Thyroid gland (tissue), 4 donors: ENCODE measurements at regions not wholly inside any gene's neighbourhood (a gene's known extent, or its start where the extent isn't known, plus 50 kb on each side); places are given as distances from the start of the nearest gene placed in this dataset.

Experiments used
- DNase-seq, 2 donors: peaks; one replicate each; pipeline ENCODE4 v3.0.0-alpha.2; 2019
- H3K27ac ChIP-seq, 3 donors: fragments of 200-600 bp; sonication (generic); 1 replicate in 2 of 3; 2 replicates in 1 of 3; pipeline ENCODE4 v1.5.1; 2016 to 2019; ENCODE audit warnings: mild to moderate bottlenecking in 1 of 3, moderate library complexity in 1 of 3
- H3K27me3 ChIP-seq: fragments of 200-600 bp; sonication (generic); one replicate; pipeline ENCODE4 v1.5.1; 2019
- H3K36me3 ChIP-seq, 2 donors: fragments of 200-600 bp; sonication (generic); one replicate each; pipeline ENCODE4 v1.5.1; 2016 to 2019
- H3K4me1 ChIP-seq, 2 donors: fragments of 200-600 bp; sonication (generic); one replicate each; pipeline ENCODE4 v1.5.1; 2017 to 2019
- H3K4me3 ChIP-seq, 3 donors: fragments of 200-600 bp; sonication (generic); replicated peaks in 1 of 3; 1 replicate in 2 of 3; 2 replicates in 1 of 3; pipeline ENCODE4 v1.5.1; 2016; ENCODE audit warnings: mild to moderate bottlenecking in 1 of 3
- H3K9me3 ChIP-seq: fragments of 200-600 bp; sonication (generic); one replicate; pipeline ENCODE4 v1.5.1; 2017
- POLR2A ChIP-seq, 2 donors: fragments of 450-650 bp; IDR thresholded peaks; one replicate each; pipeline ENCODE4 v1.6.1; 2017; ENCODE audit warnings: antibody characterized with exemption in 2 of 2, mild to moderate bottlenecking in 2 of 2, moderate library complexity in 1 of 2
- WGBS, 2 donors: methylation state at CpG; one replicate each; pipeline ENCODE4 v1.1.5; 2017; 5-methylcytosine and 5-hydroxymethylcytosine counted together
- intact Hi-C: fragments of 100-400 bp; cut with DNase I; formaldehyde crosslinking; loops from one replicate; pipeline ENCODE4 v1.15.1; 2023
- TF ChIP-seq, protein P1 (sequence below), 6 experiments: fragments of 200-600 bp in 3 of 6; fragments of 450-650 bp in 3 of 6; sonication (generic) in 3 of 6; IDR thresholded peaks; one replicate each; pipeline ENCODE4 v1.5.1; 2016 to 2019; ENCODE audit warnings: antibody characterized with exemption in 6 of 6, mild to moderate bottlenecking in 2 of 6, inconsistent platforms in 1 of 6, moderate library complexity in 1 of 6

DNA sequence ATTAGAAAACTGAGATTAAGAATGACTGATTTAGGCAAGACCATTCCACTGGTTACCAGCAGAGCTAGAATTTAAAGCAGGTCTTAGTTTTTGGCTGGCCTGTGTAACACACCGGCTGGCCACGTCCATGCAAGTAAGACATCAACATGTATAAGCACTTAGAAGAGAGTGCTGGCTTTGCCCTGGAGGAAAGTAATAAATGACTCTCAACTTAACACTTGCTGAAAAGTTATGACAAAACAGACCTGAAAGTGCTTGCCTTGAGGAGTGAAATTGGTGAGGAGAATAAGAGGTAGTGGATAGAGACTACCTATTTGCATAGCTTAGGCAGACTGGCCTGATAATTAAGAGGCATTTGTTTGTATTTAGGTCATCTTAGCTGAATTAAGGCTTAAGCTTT, 165.7 kb upstream of the KCNJ3 start:
- intact Hi-C loops, result no loop called here
- DNase-seq, result no peak
- WGBS, 2 donors, result 27 to 33% methylated on average over 2 of the region's 2 CpGs

DNA sequence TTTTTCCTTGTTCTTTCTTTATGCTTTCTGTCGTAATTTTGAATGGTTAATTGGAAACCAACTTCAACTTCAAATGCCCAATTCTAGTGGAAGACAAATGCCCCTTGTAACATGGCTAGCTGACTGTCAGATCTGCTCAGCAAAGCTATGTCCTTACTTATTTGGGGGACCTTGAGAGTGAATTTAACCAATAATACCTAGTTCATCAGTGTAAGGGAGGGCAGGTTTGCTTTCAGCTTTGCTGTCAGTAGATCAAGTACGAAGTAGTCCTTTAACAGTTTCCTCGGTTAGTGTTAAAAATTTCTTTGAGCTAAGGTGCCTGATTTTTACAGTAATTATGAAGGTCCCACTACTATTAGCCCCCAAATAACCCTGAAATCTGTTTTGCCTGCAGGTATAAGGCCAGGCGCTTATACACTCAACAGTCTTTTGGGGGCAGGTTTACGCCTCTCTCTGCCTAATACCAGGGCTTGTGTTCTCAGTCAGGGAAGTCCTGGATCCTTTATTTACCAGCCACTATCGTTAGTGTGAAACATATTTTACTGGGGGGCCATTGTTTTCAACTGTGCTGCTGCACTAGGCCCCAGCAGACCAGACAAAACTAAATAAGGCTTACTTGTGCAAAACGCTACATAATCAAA, 165.1 kb upstream of the KCNJ3 start:
- intact Hi-C loops, result no loop called here
- Histone ChIP-seq H3K27ac (no peak overlapping the region), H3K27me3 (no peaks in the 10 kb centered on the region), H3K4me1 (no peaks in the 10 kb centered on the region), H3K4me3 (no peak overlapping the region), H3K36me3 (no peaks in the 10 kb centered on the region), H3K9me3 (no peaks in the 10 kb centered on the region)
- TF ChIP-seq POLR2A (IDR thresholded peaks at IDR 0.05), result no peak
- TF ChIP-seq, protein P1, sequence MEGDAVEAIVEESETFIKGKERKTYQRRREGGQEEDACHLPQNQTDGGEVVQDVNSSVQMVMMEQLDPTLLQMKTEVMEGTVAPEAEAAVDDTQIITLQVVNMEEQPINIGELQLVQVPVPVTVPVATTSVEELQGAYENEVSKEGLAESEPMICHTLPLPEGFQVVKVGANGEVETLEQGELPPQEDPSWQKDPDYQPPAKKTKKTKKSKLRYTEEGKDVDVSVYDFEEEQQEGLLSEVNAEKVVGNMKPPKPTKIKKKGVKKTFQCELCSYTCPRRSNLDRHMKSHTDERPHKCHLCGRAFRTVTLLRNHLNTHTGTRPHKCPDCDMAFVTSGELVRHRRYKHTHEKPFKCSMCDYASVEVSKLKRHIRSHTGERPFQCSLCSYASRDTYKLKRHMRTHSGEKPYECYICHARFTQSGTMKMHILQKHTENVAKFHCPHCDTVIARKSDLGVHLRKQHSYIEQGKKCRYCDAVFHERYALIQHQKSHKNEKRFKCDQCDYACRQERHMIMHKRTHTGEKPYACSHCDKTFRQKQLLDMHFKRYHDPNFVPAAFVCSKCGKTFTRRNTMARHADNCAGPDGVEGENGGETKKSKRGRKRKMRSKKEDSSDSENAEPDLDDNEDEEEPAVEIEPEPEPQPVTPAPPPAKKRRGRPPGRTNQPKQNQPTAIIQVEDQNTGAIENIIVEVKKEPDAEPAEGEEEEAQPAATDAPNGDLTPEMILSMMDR (IDR thresholded peaks at IDR 0.05), result no peak
- WGBS, 2 donors, result 86 to 87% methylated on average over 7 of the region's 7 CpGs
- no peak for DNase-seq

More for the DNA sequence above, 165.7 kb upstream of the KCNJ3 start:
- Histone ChIP-seq H3K27me3 (no peaks in the 10 kb centered on the region), H3K4me3 (no peak overlapping the region), H3K36me3 (no peaks in the 10 kb centered on the region), H3K4me1 (no peaks in the 10 kb centered on the region), H3K27ac (no peak overlapping the region), H3K9me3 (no peaks in the 10 kb centered on the region)
- TF ChIP-seq, protein P1 (IDR thresholded peaks at IDR 0.05), result no peak
- TF ChIP-seq POLR2A (IDR thresholded peaks at IDR 0.05), result no peak

DNA sequence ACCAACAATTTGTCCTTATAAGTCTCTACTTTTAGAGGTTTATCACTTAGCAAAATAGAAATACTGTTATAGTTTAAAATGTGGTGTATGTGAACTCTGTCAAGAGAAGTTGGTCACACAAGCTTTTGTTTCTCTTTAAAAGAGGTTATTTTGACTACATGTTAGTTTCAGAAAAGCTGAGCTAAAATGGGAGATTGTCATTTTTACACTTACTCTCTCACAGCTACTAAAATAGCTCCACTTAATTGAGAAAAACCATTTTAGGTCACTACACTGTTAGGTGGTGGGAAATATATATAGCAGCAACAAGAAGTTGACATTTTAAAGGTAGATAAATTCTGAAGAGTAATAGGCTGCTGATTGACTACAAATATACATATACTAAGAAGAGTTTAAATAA, 161.5 kb upstream of the KCNJ3 start:
- Histone ChIP-seq H3K27me3 (no peaks in the 10 kb centered on the region), H3K4me3 (no peak overlapping the region), H3K27ac (no peak overlapping the region), H3K9me3 (no peaks in the 10 kb centered on the region), H3K4me1 (no peaks in the 10 kb centered on the region), H3K36me3 (no peaks in the 10 kb centered on the region)
- DNase-seq, result no peak
- TF ChIP-seq POLR2A (IDR thresholded peaks at IDR 0.05), result no peak
- TF ChIP-seq, protein P1 (IDR thresholded peaks at IDR 0.05), result no peak
- intact Hi-C loops, result no loop called here

DNA sequence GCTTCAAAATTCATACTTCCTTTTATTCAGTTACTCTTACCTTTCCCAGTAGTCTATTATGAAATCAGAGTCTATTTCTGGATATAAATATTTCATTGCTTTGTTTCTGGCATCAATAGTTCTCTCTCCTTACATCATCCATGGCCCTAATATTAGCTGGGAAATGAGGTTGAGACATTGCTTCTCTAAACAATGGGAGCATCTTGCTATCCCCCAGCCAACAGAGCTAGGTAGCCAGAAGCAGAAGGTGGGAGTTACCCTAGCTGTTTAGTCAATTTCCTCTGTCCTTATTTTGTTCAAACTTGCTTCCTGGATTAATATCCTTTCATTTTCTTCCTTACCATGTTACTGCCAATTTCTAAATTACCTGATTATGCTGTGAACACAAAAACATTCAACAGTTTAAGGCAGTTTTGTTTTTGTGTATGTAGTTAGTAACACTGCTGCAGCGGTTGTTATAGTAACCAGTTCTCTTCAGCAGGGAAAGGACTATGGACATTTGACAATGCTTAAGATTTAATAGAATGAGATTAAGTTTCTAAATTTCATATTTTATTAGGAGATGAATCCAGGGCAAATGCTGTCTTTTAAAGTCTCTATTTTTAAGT, 160.5 kb upstream of the KCNJ3 start:
- Histone ChIP-seq H3K4me1 (no peaks in the 10 kb centered on the region), H3K27ac (no peak overlapping the region), H3K9me3 (no peaks in the 10 kb centered on the region), H3K36me3 (no peaks in the 10 kb centered on the region), H3K27me3 (no peaks in the 10 kb centered on the region), H3K4me3 (no peak overlapping the region)
- DNase-seq, result no peak
- WGBS, 2 donors, result 86 to 94% methylated on average over 1 of the region's 1 CpG
- no peak for TF ChIP-seq POLR2A (IDR thresholded peaks at IDR 0.05)
- TF ChIP-seq, protein P1 (IDR thresholded peaks at IDR 0.05), result no peak
- intact Hi-C loops, result no loop called here

DNA sequence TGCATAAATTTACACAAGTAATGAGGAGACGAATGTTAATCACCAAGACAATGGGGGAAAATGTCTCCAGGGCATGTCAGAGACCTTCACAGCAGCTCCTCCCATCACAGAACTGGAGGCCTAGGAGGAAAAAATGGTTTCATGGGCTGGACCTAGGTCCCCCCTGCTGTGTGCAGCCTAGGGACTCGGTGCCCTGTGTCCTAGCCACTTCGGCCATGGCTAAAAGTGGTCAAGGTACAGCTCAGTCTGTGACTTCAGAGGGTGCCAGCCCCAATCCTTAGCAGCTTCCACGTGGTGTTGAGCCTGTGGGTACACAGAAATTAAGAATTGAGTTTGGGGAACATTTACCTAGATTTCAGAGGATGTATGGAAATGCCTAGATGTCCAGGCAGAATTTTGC, 152.2 kb upstream of the KCNJ3 start:
- Histone ChIP-seq H3K9me3 (no peaks in the 10 kb centered on the region), H3K4me3 (no peak overlapping the region), H3K27ac (no peak overlapping the region), H3K4me1 (no peaks in the 10 kb centered on the region), H3K36me3 (no peaks in the 10 kb centered on the region), H3K27me3 (no peaks in the 10 kb centered on the region)
- intact Hi-C loops, result no loop called here
- no peak for DNase-seq
- TF ChIP-seq, protein P1 (IDR thresholded peaks at IDR 0.05), result no peak
- TF ChIP-seq POLR2A (IDR thresholded peaks at IDR 0.05), result no peak
- WGBS, 2 donors, result 80 to 85% methylated on average over 4 of the region's 4 CpGs
